GM19467 (cell line): ENCODE measurements at regions not wholly inside any gene's neighbourhood (a gene's known extent, or its start where the extent isn't known, plus 50 kb on each side); places are given as distances from the start of the nearest gene placed in this dataset.
"Not testable (repeated sequence)": the region's sequence is repeated elsewhere in the genome, so short reads cannot be mapped to it uniquely, and the experiment has no call there.

ENCODE experiments used
- ATAC-seq: cut with Tn5 transposase; IDR thresholded peaks from one replicate; pipeline ENCODE4 v1.9.1; 2021; ENCODE audit warnings: mild to moderate bottlenecking, moderate library complexity; ENCODE audit not compliant: unreplicated experiment

- ATAC-seq = no peak
Observed at GRCh38 chr5:174998131-174998730, 273.8 kb downstream of the MSX2 start.

- ATAC-seq = no peak
Observed at GRCh38 chr5:174997688-174998087, 273.3 kb downstream of the MSX2 start.

GRCh38 chr5:174996941-174997340 lies 272.6 kb downstream of the MSX2 start:
- ATAC-seq = no peak

- no peak for ATAC-seq
Observed at GRCh38 chr5:174995827-174996226, 271.4 kb downstream of the MSX2 start.

GRCh38 chr5:174991847-174992246 lies 267.5 kb downstream of the MSX2 start:
- ATAC-seq = no peak

GRCh38 chr5:174990909-174991308 lies 266.5 kb downstream of the MSX2 start:
- ATAC-seq = no peak

GRCh38 chr5:174987443-174988012 lies 263.1 kb downstream of the MSX2 start:
- no peak for ATAC-seq

GRCh38 chr5:174984863-174985262 lies 260.5 kb downstream of the MSX2 start:
- no peak for ATAC-seq

GRCh38 chr5:174982485-174982884 lies 258.1 kb downstream of the MSX2 start:
- ATAC-seq = no peak

GRCh38 chr5:174981416-174981815 lies 257.0 kb downstream of the MSX2 start:
- ATAC-seq = no peak

- ATAC-seq = no peak
Observed at GRCh38 chr5:174980952-174981351, 256.6 kb downstream of the MSX2 start.

GRCh38 chr5:174972291-174972690 lies 247.9 kb downstream of the MSX2 start:
- no peak for ATAC-seq

GRCh38 chr5:174971210-174971609 lies 246.8 kb downstream of the MSX2 start:
- ATAC-seq = no peak

GRCh38 chr5:174970502-174970901 lies 246.1 kb downstream of the MSX2 start:
- no peak for ATAC-seq

- ATAC-seq = no peak
Observed at GRCh38 chr5:174953871-174954270, 229.5 kb downstream of the MSX2 start.

- ATAC-seq = no peak
Observed at GRCh38 chr5:174951151-174951780, 226.9 kb downstream of the MSX2 start.

GRCh38 chr5:174947548-174947947 lies 223.2 kb downstream of the MSX2 start:
- no peak for ATAC-seq

- no peak for ATAC-seq
Observed at GRCh38 chr5:174945853-174946252, 221.5 kb downstream of the MSX2 start.

- no peak for ATAC-seq
Observed at GRCh38 chr5:174943785-174944184, 219.4 kb downstream of the MSX2 start.

- ATAC-seq = not testable (repeated sequence)
Observed at GRCh38 chr5:174943002-174943401, 218.6 kb downstream of the MSX2 start.

GRCh38 chr5:174937201-174938123 lies 213.1 kb downstream of the MSX2 start:
- ATAC-seq = no peak
